ENCODE measurements at regions not wholly inside any gene's neighbourhood (a gene's known extent, or its start where the extent isn't known, plus 50 kb on each side); places are given as distances from the start of the nearest gene placed in this dataset.

DNA sequence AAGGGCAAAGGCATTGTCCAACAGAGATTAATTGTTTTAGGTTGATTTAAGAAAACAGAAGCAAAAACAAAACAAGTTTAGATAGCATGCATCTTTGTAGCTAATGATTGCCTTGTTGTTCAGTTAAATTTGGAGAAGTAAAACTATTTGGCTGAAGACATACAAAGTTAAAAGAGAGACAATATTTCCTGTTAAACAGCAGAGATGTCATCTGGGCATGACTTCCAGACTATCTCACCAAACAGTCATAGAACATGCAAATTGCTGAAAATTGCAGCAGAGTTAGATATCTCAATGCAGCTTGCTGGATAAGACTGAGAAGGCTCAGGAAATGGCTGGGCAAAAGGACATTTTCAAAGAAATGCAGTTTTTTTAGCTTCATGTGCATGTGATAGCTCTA lies 57.5 kb upstream of the PDGFD start:
- TF ChIP-seq, protein P1, sequence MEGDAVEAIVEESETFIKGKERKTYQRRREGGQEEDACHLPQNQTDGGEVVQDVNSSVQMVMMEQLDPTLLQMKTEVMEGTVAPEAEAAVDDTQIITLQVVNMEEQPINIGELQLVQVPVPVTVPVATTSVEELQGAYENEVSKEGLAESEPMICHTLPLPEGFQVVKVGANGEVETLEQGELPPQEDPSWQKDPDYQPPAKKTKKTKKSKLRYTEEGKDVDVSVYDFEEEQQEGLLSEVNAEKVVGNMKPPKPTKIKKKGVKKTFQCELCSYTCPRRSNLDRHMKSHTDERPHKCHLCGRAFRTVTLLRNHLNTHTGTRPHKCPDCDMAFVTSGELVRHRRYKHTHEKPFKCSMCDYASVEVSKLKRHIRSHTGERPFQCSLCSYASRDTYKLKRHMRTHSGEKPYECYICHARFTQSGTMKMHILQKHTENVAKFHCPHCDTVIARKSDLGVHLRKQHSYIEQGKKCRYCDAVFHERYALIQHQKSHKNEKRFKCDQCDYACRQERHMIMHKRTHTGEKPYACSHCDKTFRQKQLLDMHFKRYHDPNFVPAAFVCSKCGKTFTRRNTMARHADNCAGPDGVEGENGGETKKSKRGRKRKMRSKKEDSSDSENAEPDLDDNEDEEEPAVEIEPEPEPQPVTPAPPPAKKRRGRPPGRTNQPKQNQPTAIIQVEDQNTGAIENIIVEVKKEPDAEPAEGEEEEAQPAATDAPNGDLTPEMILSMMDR (IDR thresholded peaks at IDR 0.05; ENCODE audit: low read depth, low read length), result no peak
- no peak for TF ChIP-seq EZH2phosphoT487 (IDR thresholded peaks at IDR 0.05; ENCODE audit: low read depth)

Measured in OCI-LY3 (cell line).